OCI-LY1 (cell line): ENCODE measurements at regions not wholly inside any gene's neighbourhood (a gene's known extent, or its start where the extent isn't known, plus 50 kb on each side); places are given as distances from the start of the nearest gene placed in this dataset.
"Not testable (repeated sequence)": the region's sequence is repeated elsewhere in the genome, so short reads cannot be mapped to it uniquely, and the experiment has no call there.

Experiments used
- H2AFZ ChIP-seq: fragments of 200-600 bp; sonication (generic), shearing (Covaris generic); 2 replicates; pipeline ENCODE4 v1.6.0; 2014; ENCODE audit warnings: antibody characterized with exemption, mild to moderate bottlenecking, low read length
- H3F3A ChIP-seq: fragments of 200-600 bp; sonication (generic), shearing (Covaris generic); 2 replicates; pipeline ENCODE4 v1.6.0; 2014; ENCODE audit warnings: mild to moderate bottlenecking, antibody characterized with exemption, low read length, moderate library complexity; ENCODE audit not compliant: insufficient read depth
- H3K27ac ChIP-seq: fragments of 200-600 bp; sonication (generic); 2 replicates; pipeline ENCODE4 v1.5.1; 2014; ENCODE audit warnings: low read length, mixed run types, mild to moderate bottlenecking, low read depth; ENCODE audit not compliant: poor library complexity, severe bottlenecking
- H3K27me3 ChIP-seq: fragments of 200-600 bp; sonication (generic); 2 replicates; pipeline ENCODE4 v1.6.0; 2014; ENCODE audit warnings: antibody characterized with exemption, mild to moderate bottlenecking, low read length, moderate library complexity; ENCODE audit not compliant: insufficient read depth
- H3K36me3 ChIP-seq: fragments of 200-600 bp; sonication (generic); 2 replicates; pipeline ENCODE4 v1.6.1; 2014; ENCODE audit warnings: mild to moderate bottlenecking, antibody characterized with exemption, low read length, moderate library complexity, mixed read lengths; ENCODE audit not compliant: insufficient read depth
- H3K4me1 ChIP-seq: fragments of 200-600 bp; sonication (generic); 2 replicates; pipeline ENCODE4 v1.5.1; 2014; ENCODE audit warnings: mild to moderate bottlenecking, low read length, moderate library complexity; ENCODE audit not compliant: insufficient read depth, severe bottlenecking
- H3K4me2 ChIP-seq: fragments of 200-600 bp; sonication (generic), shearing (Covaris generic); 2 replicates; pipeline ENCODE4 v1.6.1; 2014; ENCODE audit warnings: low read length
- H3K4me3 ChIP-seq: fragments of 200-600 bp; sonication (generic); 2 replicates; pipeline ENCODE4 v1.5.1; 2014; ENCODE audit warnings: low read length, low read depth, mild to moderate bottlenecking, mixed read lengths; ENCODE audit not compliant: poor library complexity, severe bottlenecking
- H3K79me2 ChIP-seq: fragments of 200-600 bp; shearing (Covaris generic); 2 replicates; pipeline ENCODE4 v1.6.1; 2016; ENCODE audit warnings: mixed run types, low read length, mixed read lengths; ENCODE audit not compliant: insufficient read depth
- H3K9ac ChIP-seq: fragments of 200-600 bp; sonication (generic), shearing (Covaris generic); 2 replicates; pipeline ENCODE4 v1.6.1; 2014; ENCODE audit warnings: mild to moderate bottlenecking, low read length, mixed read lengths
- H3K9me2 ChIP-seq: fragments of 200-600 bp; sonication (generic), shearing (Covaris generic); 2 replicates; pipeline ENCODE4 v1.6.1; 2014; ENCODE audit warnings: low read depth, mild to moderate bottlenecking, low read length, mixed read lengths
- H3K9me3 ChIP-seq: fragments of 200-600 bp; shearing (Covaris generic); 2 replicates; pipeline ENCODE4 v1.6.1; 2014; ENCODE audit warnings: low read length, mixed read lengths
- H4K20me1 ChIP-seq: fragments of 200-600 bp; sonication (generic), shearing (Covaris generic); 2 replicates; pipeline ENCODE4 v1.6.0; 2016; ENCODE audit warnings: mild to moderate bottlenecking, low read length; ENCODE audit not compliant: insufficient read depth
- CTCF ChIP-seq: fragments of 200-600 bp; sonication (generic), shearing (Covaris generic); IDR thresholded peaks from 2 replicates; pipeline ENCODE4 v1.5.1; 2017; ENCODE audit warnings: mild to moderate bottlenecking, antibody characterized with exemption, low read length, moderate library complexity, mixed read lengths
- EZH2 ChIP-seq: fragments of 200-600 bp; sonication (generic), shearing (Covaris generic); IDR thresholded peaks from 2 replicates; pipeline ENCODE4 v1.8.0; 2017; ENCODE audit warnings: borderline replicate concordance, mixed run types, mild to moderate bottlenecking, antibody characterized with exemption, low read length, moderate library complexity, mixed read lengths

- Histone ChIP-seq H3K4me2 (no peak overlapping the region), H3K27me3 (no peaks in the 10 kb centered on the region), H3K9me3 (no peaks in the 10 kb centered on the region), H3K36me3 (no peaks in the 10 kb centered on the region), H4K20me1 (no peaks in the 10 kb centered on the region), H3K4me1 (no peaks in the 10 kb centered on the region), H3K4me3 (no peak overlapping the region), H3K9me2 (no peaks in the 10 kb centered on the region), H3K9ac (no peak overlapping the region), H3K79me2 (no peaks in the 10 kb centered on the region), H3F3A (no peaks in the 10 kb centered on the region), H2AFZ (no peak overlapping the region; the same call in 1 of the 2 replicates), H3K27ac (no peak overlapping the region)
- TF ChIP-seq CTCF (peak; percentile 30; the same call in 1 of the 2 replicates), EZH2 (no peak)
These were observed 251.4 kb downstream of the DOK5 start for GRCh38 chr20:54726687-54727300.

- not testable (repeated sequence) for H3F3A ChIP-seq, H3K36me3 ChIP-seq, H3K4me3 ChIP-seq, H2AFZ ChIP-seq, H3K9ac ChIP-seq, H3K27ac ChIP-seq, H4K20me1 ChIP-seq, H3K9me2 ChIP-seq, H3K4me2 ChIP-seq, H3K27me3 ChIP-seq, H3K9me3 ChIP-seq, H3K79me2 ChIP-seq, H3K4me1 ChIP-seq
These were observed 249.9 kb downstream of the DOK5 start for GRCh38 chr20:54725266-54725665.

GRCh38 chr20:54723723-54724122 is 248.3 kb downstream of the DOK5 start:
- no peaks in the 10 kb centered on the region for H3K9me2 ChIP-seq
- H3K9ac ChIP-seq: no peak overlapping the region
- H3F3A ChIP-seq: no peaks in the 10 kb centered on the region
- H2AFZ ChIP-seq: no peak overlapping the region
- no peaks in the 10 kb centered on the region for H4K20me1 ChIP-seq
- no peak overlapping the region for H3K27ac ChIP-seq
- no peaks in the 10 kb centered on the region for H3K4me1 ChIP-seq
- no peak overlapping the region for H3K4me3 ChIP-seq
- no peaks in the 10 kb centered on the region for H3K36me3 ChIP-seq
- TF ChIP-seq EZH2: no peak
- TF ChIP-seq CTCF: no peak
- no peaks in the 10 kb centered on the region for H3K9me3 ChIP-seq
- H3K79me2 ChIP-seq: no peaks in the 10 kb centered on the region
- no peak overlapping the region for H3K4me2 ChIP-seq
- H3K27me3 ChIP-seq: no peaks in the 10 kb centered on the region

GRCh38 chr20:54717983-54718382 is 242.6 kb downstream of the DOK5 start:
- H3K4me1 ChIP-seq: no peaks in the 10 kb centered on the region
- no peaks in the 10 kb centered on the region for H3K36me3 ChIP-seq
- H3K27ac ChIP-seq: no peak overlapping the region
- no peaks in the 10 kb centered on the region for H3F3A ChIP-seq
- H2AFZ ChIP-seq: no peak overlapping the region
- no peak overlapping the region for H3K4me3 ChIP-seq
- H3K79me2 ChIP-seq: no peaks in the 10 kb centered on the region
- no peaks in the 10 kb centered on the region for H3K9me3 ChIP-seq
- TF ChIP-seq CTCF (no peak), EZH2 (no peak)
- no peaks in the 10 kb centered on the region for H4K20me1 ChIP-seq
- H3K9ac ChIP-seq: no peak overlapping the region
- no peaks in the 10 kb centered on the region for H3K27me3 ChIP-seq
- H3K4me2 ChIP-seq: no peak overlapping the region
- no peaks in the 10 kb centered on the region for H3K9me2 ChIP-seq
